ENCODE measurements at regions not wholly inside any gene's neighbourhood (a gene's known extent, or its start where the extent isn't known, plus 50 kb on each side); places are given as distances from the start of the nearest gene placed in this dataset.

DNA sequence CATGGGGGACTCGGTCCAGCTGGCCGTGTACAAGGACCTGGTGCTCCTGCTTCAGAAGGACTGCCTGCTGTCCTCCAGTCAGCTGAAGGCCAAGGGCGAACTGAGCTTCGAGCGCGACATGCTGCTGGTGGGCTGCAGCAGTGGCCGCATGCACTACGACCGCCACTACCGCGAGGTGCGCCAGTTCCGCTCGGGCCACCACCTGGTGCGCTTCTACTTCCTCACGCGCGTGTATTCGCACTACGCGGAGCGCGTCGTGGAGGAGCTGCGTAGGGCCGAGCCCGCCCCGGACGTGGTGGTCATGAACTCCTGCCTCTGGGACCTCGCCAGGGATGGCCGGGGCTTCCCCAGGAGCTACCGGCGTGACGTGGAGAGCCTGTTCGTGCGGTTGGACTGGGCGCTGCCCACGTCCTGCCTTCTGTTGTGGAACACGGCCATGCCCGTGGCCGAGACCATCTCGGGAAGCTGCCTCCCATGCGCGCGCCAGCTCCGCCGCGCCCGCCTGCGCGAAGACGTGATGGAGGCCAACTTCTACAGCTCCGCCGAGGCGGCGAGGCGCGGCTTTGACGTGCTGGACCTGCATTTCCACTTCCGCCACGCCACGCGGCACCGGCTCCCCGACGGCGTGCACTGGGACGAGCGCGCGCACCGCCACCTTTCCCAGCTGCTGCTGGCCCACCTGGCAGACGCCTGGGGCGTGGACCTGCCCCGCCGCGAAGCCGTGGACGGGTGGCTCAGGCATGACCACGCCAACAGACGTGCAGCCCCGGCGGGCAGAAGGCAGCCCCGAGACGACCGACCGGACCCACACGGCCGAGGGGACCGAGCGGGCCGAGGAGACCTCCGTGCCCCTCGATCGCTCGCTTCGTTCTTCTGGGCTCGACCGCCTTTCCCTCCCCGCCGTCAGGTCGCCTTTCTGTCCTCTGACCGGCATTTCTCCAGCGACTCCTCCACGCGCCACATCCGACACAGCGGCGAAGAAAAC is 293.9 kb upstream of the ERBB4 start:
- WGBS, result 89% methylated on average over 83 of the region's 109 CpGs
- TF ChIP-seq POLR2A (IDR thresholded peaks at IDR 0.05) (no peak), POLR2AphosphoS5 (IDR thresholded peaks at IDR 0.05) (no peak)
- TF ChIP-seq, protein P1, sequence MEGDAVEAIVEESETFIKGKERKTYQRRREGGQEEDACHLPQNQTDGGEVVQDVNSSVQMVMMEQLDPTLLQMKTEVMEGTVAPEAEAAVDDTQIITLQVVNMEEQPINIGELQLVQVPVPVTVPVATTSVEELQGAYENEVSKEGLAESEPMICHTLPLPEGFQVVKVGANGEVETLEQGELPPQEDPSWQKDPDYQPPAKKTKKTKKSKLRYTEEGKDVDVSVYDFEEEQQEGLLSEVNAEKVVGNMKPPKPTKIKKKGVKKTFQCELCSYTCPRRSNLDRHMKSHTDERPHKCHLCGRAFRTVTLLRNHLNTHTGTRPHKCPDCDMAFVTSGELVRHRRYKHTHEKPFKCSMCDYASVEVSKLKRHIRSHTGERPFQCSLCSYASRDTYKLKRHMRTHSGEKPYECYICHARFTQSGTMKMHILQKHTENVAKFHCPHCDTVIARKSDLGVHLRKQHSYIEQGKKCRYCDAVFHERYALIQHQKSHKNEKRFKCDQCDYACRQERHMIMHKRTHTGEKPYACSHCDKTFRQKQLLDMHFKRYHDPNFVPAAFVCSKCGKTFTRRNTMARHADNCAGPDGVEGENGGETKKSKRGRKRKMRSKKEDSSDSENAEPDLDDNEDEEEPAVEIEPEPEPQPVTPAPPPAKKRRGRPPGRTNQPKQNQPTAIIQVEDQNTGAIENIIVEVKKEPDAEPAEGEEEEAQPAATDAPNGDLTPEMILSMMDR (IDR thresholded peaks at IDR 0.05), result no peak
- DNase-seq (ENCODE audit: low spot score), result no peak
- H3K4me3 ChIP-seq, result no peak overlapping the region
- H3K36me3 ChIP-seq, result no peaks in the 10 kb centered on the region
- H3K9me3 ChIP-seq, result no peaks in the 10 kb centered on the region
- intact Hi-C loops (cut with DNase I), result no loop called here
- no peaks in the 10 kb centered on the region for H3K4me1 ChIP-seq (replicated peaks)
- no peak overlapping the region for H3K27ac ChIP-seq
- no peaks in the 10 kb centered on the region for H3K27me3 ChIP-seq (replicated peaks; ENCODE audit: insufficient read depth)

DNA sequence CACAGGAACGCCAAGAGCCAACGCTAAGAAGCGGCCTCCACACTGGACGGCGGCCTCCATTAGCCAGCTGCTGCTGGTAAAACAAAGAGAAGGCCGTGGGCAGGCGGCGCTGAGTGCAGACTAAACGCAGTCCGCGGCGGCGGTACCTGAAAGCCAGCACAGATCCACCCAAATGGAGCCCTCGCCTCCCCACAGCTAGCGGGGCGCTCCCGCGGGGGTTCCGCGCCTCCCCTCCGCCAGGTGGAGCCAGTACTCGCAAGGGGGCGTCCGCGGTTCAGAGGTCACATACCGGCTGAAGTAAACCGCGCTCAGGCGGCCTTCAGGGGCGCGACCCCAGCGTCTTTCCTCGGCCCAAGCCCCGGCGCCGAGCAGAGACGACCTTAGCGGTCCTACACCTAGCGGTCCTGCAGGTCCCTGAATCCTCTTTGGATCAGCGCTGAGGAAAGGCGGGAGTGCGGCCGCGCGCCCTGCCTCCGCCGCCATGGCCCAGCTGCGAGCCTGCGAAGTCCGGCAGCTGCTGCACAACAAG is 293.1 kb upstream of the ERBB4 start:
- Histone ChIP-seq H3K4me1 (replicated peaks) (no peaks in the 10 kb centered on the region), H3K27me3 (replicated peaks; ENCODE audit: insufficient read depth) (no peaks in the 10 kb centered on the region), H3K27ac (no peak overlapping the region), H3K9me3 (no peaks in the 10 kb centered on the region), H3K4me3 (no peak overlapping the region), H3K36me3 (no peaks in the 10 kb centered on the region)
- intact Hi-C loops (cut with DNase I), result no loop called here
- WGBS, result 91% methylated on average over 50 of the region's 50 CpGs
- DNase-seq (ENCODE audit: low spot score), result no peak
- no peak for TF ChIP-seq POLR2A (IDR thresholded peaks at IDR 0.05)
- TF ChIP-seq, protein P1 (IDR thresholded peaks at IDR 0.05), result no peak
- no peak for TF ChIP-seq POLR2AphosphoS5 (IDR thresholded peaks at IDR 0.05)

DNA sequence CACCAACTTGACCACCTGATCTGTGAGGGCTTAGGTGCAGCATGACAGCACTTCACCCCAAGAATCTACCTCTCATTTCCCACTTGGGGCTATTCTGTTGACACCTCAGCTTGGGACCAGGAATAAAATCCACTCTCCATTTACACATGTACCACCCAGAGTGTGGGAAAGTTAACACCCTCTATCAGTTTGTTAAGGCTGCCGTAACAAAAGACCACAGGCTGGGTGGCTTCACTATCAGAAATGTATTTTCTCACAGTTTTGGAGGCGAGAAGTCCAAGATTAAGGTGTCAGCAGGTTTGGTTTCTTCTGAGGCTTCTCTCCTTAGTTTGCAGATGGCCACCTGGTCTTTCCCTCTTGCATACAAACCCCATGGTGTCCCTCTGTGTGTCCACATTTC is 277.7 kb upstream of the ERBB4 start:
- intact Hi-C loops (cut with DNase I), result no loop called here

DNA sequence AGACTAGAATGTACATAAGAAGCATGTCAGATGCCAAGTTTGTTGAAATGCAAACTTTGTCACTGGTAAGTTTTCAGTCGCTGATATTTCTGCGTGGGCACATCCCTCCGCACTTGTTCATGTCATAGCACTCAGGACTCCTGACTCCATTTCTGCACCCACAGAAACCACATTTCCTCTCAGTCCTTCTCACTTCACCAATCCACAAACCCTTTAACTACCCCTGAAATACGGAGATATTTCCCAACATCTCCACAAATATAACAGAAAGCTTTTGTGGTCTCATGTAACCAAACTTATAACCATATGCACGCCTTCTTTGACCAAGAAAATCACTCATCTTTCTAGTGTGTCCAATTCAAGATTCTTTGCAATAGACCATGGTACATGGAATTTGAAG is 276.9 kb upstream of the ERBB4 start:
- intact Hi-C loops (cut with DNase I), result no loop called here
- no peaks in the 10 kb centered on the region for H3K36me3 ChIP-seq
- no peak overlapping the region for H3K27ac ChIP-seq
- WGBS, result 80% methylated on average over 5 of the region's 5 CpGs
- no peak overlapping the region for H3K4me3 ChIP-seq
- no peaks in the 10 kb centered on the region for H3K4me1 ChIP-seq (replicated peaks)
- no peak for DNase-seq (ENCODE audit: low spot score)
- no peaks in the 10 kb centered on the region for H3K27me3 ChIP-seq (replicated peaks; ENCODE audit: insufficient read depth)
- H3K9me3 ChIP-seq, result no peaks in the 10 kb centered on the region
- TF ChIP-seq, protein P1 (IDR thresholded peaks at IDR 0.05), result no peak

More for the DNA sequence above, 277.7 kb upstream of the ERBB4 start:
- no peaks in the 10 kb centered on the region for H3K36me3 ChIP-seq
- no peak for DNase-seq (ENCODE audit: low spot score)
- H3K27ac ChIP-seq, result no peak overlapping the region
- TF ChIP-seq POLR2AphosphoS5 (IDR thresholded peaks at IDR 0.05) (no peak), POLR2A (IDR thresholded peaks at IDR 0.05) (no peak)
- TF ChIP-seq, protein P1 (IDR thresholded peaks at IDR 0.05), result no peak
- no peak overlapping the region for H3K4me3 ChIP-seq
- no peaks in the 10 kb centered on the region for H3K27me3 ChIP-seq (replicated peaks; ENCODE audit: insufficient read depth)
- H3K9me3 ChIP-seq, result no peaks in the 10 kb centered on the region
- 91% methylated on average over 2 of the region's 2 CpGs for WGBS
- no peaks in the 10 kb centered on the region for H3K4me1 ChIP-seq (replicated peaks)

DNA sequence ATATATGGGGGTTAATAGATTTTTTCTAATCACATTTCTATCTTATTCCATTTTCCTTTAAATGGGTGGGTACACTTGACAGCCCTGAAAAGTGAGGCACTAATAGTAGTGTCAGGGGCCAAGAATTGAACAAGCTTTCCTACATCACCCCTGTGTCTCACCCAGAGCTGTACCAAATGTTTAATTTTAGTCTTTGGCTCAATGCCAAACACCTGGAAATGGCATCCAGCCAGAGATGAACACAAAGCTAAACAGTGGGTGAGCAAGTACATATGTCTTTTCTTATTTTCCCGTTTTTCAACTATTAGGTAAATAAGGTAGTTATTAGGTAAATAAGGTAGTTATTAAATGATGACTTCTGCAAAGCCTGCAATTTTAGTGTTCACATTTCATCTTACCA is 276.3 kb upstream of the ERBB4 start:
- no peak for DNase-seq (ENCODE audit: low spot score)
- Histone ChIP-seq H3K9me3 (no peaks in the 10 kb centered on the region), H3K27ac (no peak overlapping the region), H3K36me3 (no peaks in the 10 kb centered on the region), H3K4me1 (replicated peaks) (no peaks in the 10 kb centered on the region), H3K27me3 (replicated peaks; ENCODE audit: insufficient read depth) (no peaks in the 10 kb centered on the region), H3K4me3 (no peak overlapping the region)
- 24% methylated on average over 1 of the region's 1 CpG for WGBS
- TF ChIP-seq, protein P1 (IDR thresholded peaks at IDR 0.05), result no peak
- TF ChIP-seq POLR2AphosphoS5 (IDR thresholded peaks at IDR 0.05) (no peak), POLR2A (IDR thresholded peaks at IDR 0.05) (no peak)
- intact Hi-C loops (cut with DNase I), result no loop called here

Data from prostate gland (tissue), 2 donors.